OCI-LY7 (cell line): ENCODE measurements at regions not wholly inside any gene's neighbourhood (a gene's known extent, or its start where the extent isn't known, plus 50 kb on each side); places are given as distances from the start of the nearest gene placed in this dataset.

ENCODE experiments used
- BruUV-seq: library from RNA; stranded (reverse); fragments of 400-500 nt; replicated peaks from 2 replicates; lab custom pipeline; 2021; lab: Mats Ljungman, UMichigan
- CTCF ChIA-PET: fragments of 300-600 bp; sonication (Branson Sonifier 250); formaldehyde crosslinking; loops from one replicate; lab custom pipeline; 2022; ENCODE audit warnings: antibody characterized with exemption; ENCODE audit not compliant: unreplicated experiment; lab: Charles Lee
- POLR2A ChIA-PET: fragments of 300-600 bp; sonication (Branson Sonifier 250); formaldehyde crosslinking; loops from one replicate; lab custom pipeline; 2022; ENCODE audit warnings: antibody characterized with exemption; lab: Charles Lee
- DNase-seq: peaks from one replicate; pipeline ENCODE4 v3.0.0-alpha.2; 2015; ENCODE audit warnings: low spot score
- H2AFZ ChIP-seq: fragments of 200-600 bp; sonication (generic), shearing (Covaris generic); 2 replicates; pipeline ENCODE4 v1.6.1; 2014; ENCODE audit warnings: mild to moderate bottlenecking, antibody characterized with exemption, low read length, moderate library complexity
- H3K27ac ChIP-seq: fragments of 200-600 bp; sonication (generic); 2 replicates; pipeline ENCODE4 v1.5.1; 2014; ENCODE audit warnings: mixed run types, low read depth, mild to moderate bottlenecking, moderate library complexity, low read length, inconsistent platforms; ENCODE audit not compliant: poor library complexity, severe bottlenecking
- H3K36me3 ChIP-seq: fragments of 200-600 bp; sonication (generic); 2 replicates; pipeline ENCODE4 v1.6.1; 2014; ENCODE audit warnings: mild to moderate bottlenecking, antibody characterized with exemption, low read length, moderate library complexity, mixed read lengths; ENCODE audit not compliant: insufficient read depth
- H3K4me1 ChIP-seq: fragments of 200-600 bp; sonication (generic); 2 replicates; pipeline ENCODE4 v1.5.1; 2014; ENCODE audit warnings: mild to moderate bottlenecking, low read length; ENCODE audit not compliant: insufficient read depth, poor library complexity, severe bottlenecking
- H3K4me2 ChIP-seq: fragments of 200-600 bp; sonication (generic); 2 replicates; pipeline ENCODE4 v1.6.1; 2014; ENCODE audit warnings: mild to moderate bottlenecking, low read length
- H3K4me3 ChIP-seq: fragments of 200-600 bp; sonication (generic); 2 replicates; pipeline ENCODE4 v1.5.1; 2014; ENCODE audit warnings: mild to moderate bottlenecking, low read depth, low read length; ENCODE audit not compliant: poor library complexity, severe bottlenecking
- H3K79me2 ChIP-seq: fragments of 200-600 bp; sonication (generic); 2 replicates; pipeline ENCODE4 v1.6.1; 2016; ENCODE audit warnings: low read depth, mild to moderate bottlenecking, low read length, moderate library complexity, mixed read lengths; ENCODE audit not compliant: insufficient read depth
- H3K9me2 ChIP-seq: fragments of 200-600 bp; sonication (generic); 2 replicates; pipeline ENCODE4 v1.6.1; 2016; ENCODE audit warnings: mild to moderate bottlenecking, low read length, mixed read lengths; ENCODE audit not compliant: insufficient read depth
- H3K9me3 ChIP-seq: fragments of 200-600 bp; sonication (generic); 2 replicates; pipeline ENCODE4 v1.6.1; 2014; ENCODE audit warnings: mild to moderate bottlenecking, mixed run types, low read length, mixed read lengths
- H4K20me1 ChIP-seq: fragments of 200-600 bp; sonication (generic); 2 replicates; pipeline ENCODE4 v1.6.1; 2014; ENCODE audit warnings: mild to moderate bottlenecking, antibody characterized with exemption, low read length, moderate library complexity, mixed read lengths; ENCODE audit not compliant: insufficient read depth
- CTCF ChIP-seq: fragments of 200-600 bp; sonication (generic); conservative IDR thresholded peaks from 2 replicates; pipeline ENCODE4 v1.5.1; 2014; ENCODE audit warnings: mild to moderate bottlenecking, antibody characterized with exemption, low read length, moderate library complexity, mixed read lengths
- EZH2phosphoT487 ChIP-seq: fragments of 200-600 bp; sonication (generic); IDR thresholded peaks from 2 replicates; pipeline ENCODE4 v1.6.1; 2018; ENCODE audit warnings: low read depth, borderline replicate concordance, mild to moderate bottlenecking, mixed run types, antibody characterized with exemption, low read length, moderate library complexity, mixed read lengths
- intact Hi-C: fragments of 100-400 bp; cut with micrococcal nuclease; formaldehyde crosslinking; loops from one replicate; pipeline ENCODE4 v1.10.0; 2022; ENCODE audit not compliant: unreplicated experiment

GRCh38 chr7:69208276-69208675, 390.0 kb upstream of the AUTS2 start:
- no peak overlapping the region for H3K4me3 ChIP-seq
- no TSS peak for BruUV-seq
- H4K20me1 ChIP-seq, result no peaks in the 10 kb centered on the region
- H3K4me1 ChIP-seq, result peaks cover 26% of the 10 kb centered on the region
- no peak for DNase-seq
- ChIA-PET CTCF (no interaction called here), POLR2A (interaction anchor here (1.0 to 1.4 kb wide), 3 partner anchors 8 to 25 kb away, joined by 3 to 10 read pairs (median 7); no protein-coding TSS in a partner anchor)
- no peaks in the 10 kb centered on the region for H3K9me3 ChIP-seq
- no peaks in the 10 kb centered on the region for H3K36me3 ChIP-seq
- TF ChIP-seq EZH2phosphoT487, result no peak
- TF ChIP-seq CTCF, result no peak
- H2AFZ ChIP-seq, result no peak overlapping the region
- H3K9me2 ChIP-seq, result no peaks in the 10 kb centered on the region
- peak overlapping the region; percentile 57 for H3K4me2 ChIP-seq
- intact Hi-C loops, result loop anchor here (10.0 kb wide), 1 partner anchor 727 kb away; no protein-coding TSS in a partner anchor
- no peak overlapping the region for H3K27ac ChIP-seq
- no peaks in the 10 kb centered on the region for H3K79me2 ChIP-seq

GRCh38 chr7:69208848-69209247, 389.4 kb upstream of the AUTS2 start:
- Histone ChIP-seq H3K4me3 (no peak overlapping the region), H3K9me3 (no peaks in the 10 kb centered on the region), H3K4me1 (peaks cover 26% of the 10 kb centered on the region), H2AFZ (no peak overlapping the region), H3K27ac (no peak overlapping the region), H3K79me2 (no peaks in the 10 kb centered on the region), H4K20me1 (no peaks in the 10 kb centered on the region), H3K4me2 (peak overlapping the region; percentile 57), H3K9me2 (no peaks in the 10 kb centered on the region), H3K36me3 (no peaks in the 10 kb centered on the region)
- no peak for TF ChIP-seq EZH2phosphoT487
- no peak for TF ChIP-seq CTCF
- intact Hi-C loops, result loop anchor here (10.0 kb wide), 1 partner anchor 726 kb away; no protein-coding TSS in a partner anchor
- ChIA-PET CTCF (interaction anchor here (0.6 kb wide), 1 partner anchor 679 kb away, joined by 5 read pairs; no protein-coding TSS in a partner anchor), POLR2A (interaction anchor here (0.6 to 1.4 kb wide), 6 partner anchors 8 to 1266 kb away, joined by 3 to 10 read pairs (median 4); no protein-coding TSS in a partner anchor)
- DNase-seq, result peak; percentile 78
- no TSS peak for BruUV-seq

- intact Hi-C loops, result loop anchor here (5.0 kb wide), 1 partner anchor 616 kb away; no protein-coding TSS in a partner anchor
- H3K4me2 ChIP-seq, result no peak overlapping the region
- no peaks in the 10 kb centered on the region for H3K9me3 ChIP-seq
- no TSS peak for BruUV-seq
- H3K36me3 ChIP-seq, result no peaks in the 10 kb centered on the region
- peaks cover 30% of the 10 kb centered on the region for H3K4me1 ChIP-seq
- ChIA-PET CTCF (interaction anchor here (0.6 kb wide), 1 partner anchor 11 kb away, joined by 3 read pairs; no protein-coding TSS in a partner anchor), POLR2A (interaction anchor here (0.6 to 0.8 kb wide), 2 partner anchors 8 to 993 kb away, joined by 3 to 5 read pairs; no protein-coding TSS in a partner anchor)
- H3K4me3 ChIP-seq, result no peak overlapping the region
- H4K20me1 ChIP-seq, result no peaks in the 10 kb centered on the region
- no peak overlapping the region for H2AFZ ChIP-seq
- DNase-seq, result no peak
- H3K9me2 ChIP-seq, result no peaks in the 10 kb centered on the region
- no peak overlapping the region for H3K27ac ChIP-seq
- no peak for TF ChIP-seq CTCF
- no peak for TF ChIP-seq EZH2phosphoT487
- no peaks in the 10 kb centered on the region for H3K79me2 ChIP-seq
These were observed 386.9 kb upstream of the AUTS2 start for GRCh38 chr7:69211336-69211735.
